Cerebellar cortex (tissue), 1 donor: ENCODE measurements at regions not wholly inside any gene's neighbourhood (a gene's known extent, or its start where the extent isn't known, plus 50 kb on each side); places are given as distances from the start of the nearest gene placed in this dataset.

ENCODE experiments used
- DNase-seq: peaks from one replicate; pipeline ENCODE4 v3.0.0-alpha.2; 2015; ENCODE audit warnings: low spot score

- no peak for DNase-seq
Observed at GRCh38 chr1:239886266-239886665, 205.4 kb upstream of the FMN2 start.

GRCh38 chr1:239888639-239889038 lies 203.0 kb upstream of the FMN2 start:
- DNase-seq = no peak

- DNase-seq = no peak
Observed at GRCh38 chr1:239891621-239892358, 199.9 kb upstream of the FMN2 start.

GRCh38 chr1:239892602-239893001 lies 199.1 kb upstream of the FMN2 start:
- DNase-seq = no peak

GRCh38 chr1:239893127-239893731 lies 198.5 kb upstream of the FMN2 start:
- DNase-seq = no peak

- DNase-seq = no peak
Observed at GRCh38 chr1:239896569-239896968, 195.1 kb upstream of the FMN2 start.

GRCh38 chr1:239896980-239897379 lies 194.7 kb upstream of the FMN2 start:
- no peak for DNase-seq

- no peak for DNase-seq
Observed at GRCh38 chr1:239897458-239897857, 194.2 kb upstream of the FMN2 start.

- peak; percentile 75 for DNase-seq
Observed at GRCh38 chr1:239898062-239898730, 193.5 kb upstream of the FMN2 start.

GRCh38 chr1:239899747-239900146 lies 191.9 kb upstream of the FMN2 start:
- DNase-seq = no peak

GRCh38 chr1:239906394-239906793 lies 185.3 kb upstream of the FMN2 start:
- DNase-seq = no peak

- DNase-seq = no peak
Observed at GRCh38 chr1:239909898-239910297, 181.8 kb upstream of the FMN2 start.

GRCh38 chr1:239912471-239912870 lies 179.2 kb upstream of the FMN2 start:
- no peak for DNase-seq

- DNase-seq = no peak
Observed at GRCh38 chr1:239913141-239913585, 178.5 kb upstream of the FMN2 start.

- no peak for DNase-seq
Observed at GRCh38 chr1:239914751-239915231, 176.9 kb upstream of the FMN2 start.

- DNase-seq = no peak
Observed at GRCh38 chr1:239918634-239919033, 173.0 kb upstream of the FMN2 start.

GRCh38 chr1:239920214-239920613 lies 171.5 kb upstream of the FMN2 start:
- no peak for DNase-seq

GRCh38 chr1:239922778-239923522 lies 168.7 kb upstream of the FMN2 start:
- no peak for DNase-seq

GRCh38 chr1:239924741-239925350 lies 166.8 kb upstream of the FMN2 start:
- DNase-seq = no peak

GRCh38 chr1:239926184-239926583 lies 165.5 kb upstream of the FMN2 start:
- DNase-seq = no peak

GRCh38 chr1:239929317-239929716 lies 162.4 kb upstream of the FMN2 start:
- no peak for DNase-seq

GRCh38 chr1:239930686-239931262 lies 160.9 kb upstream of the FMN2 start:
- no peak for DNase-seq
